DOHH2 (cell line): ENCODE measurements at regions not wholly inside any gene's neighbourhood (a gene's known extent, or its start where the extent isn't known, plus 50 kb on each side); places are given as distances from the start of the nearest gene placed in this dataset.

Experiments
- H3F3A ChIP-seq: fragments of 200-600 bp; sonication (generic), shearing (Covaris generic); 2 replicates; pipeline ENCODE4 v1.6.0; 2016; ENCODE audit warnings: antibody characterized with exemption, mild to moderate bottlenecking; ENCODE audit not compliant: control insufficient read depth, insufficient read depth
- H3K27ac ChIP-seq: fragments of 200-600 bp; sonication (generic); 2 replicates; pipeline ENCODE4 v1.5.1; 2014; ENCODE audit warnings: low read depth, mild to moderate bottlenecking, low read length, moderate library complexity
- H3K27me3 ChIP-seq: fragments of 200-600 bp; sonication (generic); 2 replicates; pipeline ENCODE4 v1.6.1; 2014; ENCODE audit warnings: mild to moderate bottlenecking, low read length, mixed read lengths; ENCODE audit not compliant: control insufficient read depth
- H3K36me3 ChIP-seq: fragments of 200-600 bp; sonication (generic); 2 replicates; pipeline ENCODE4 v1.6.1; 2014; ENCODE audit warnings: mild to moderate bottlenecking, low read length, moderate library complexity, mixed read lengths; ENCODE audit not compliant: control insufficient read depth
- H3K4me1 ChIP-seq: fragments of 200-600 bp; sonication (generic); 2 replicates; pipeline ENCODE4 v1.6.1; 2014; ENCODE audit warnings: mild to moderate bottlenecking, low read length, mixed read lengths; ENCODE audit not compliant: control insufficient read depth
- H3K4me2 ChIP-seq: fragments of 200-600 bp; sonication (generic); 2 replicates; pipeline ENCODE4 v1.6.0; 2014; ENCODE audit warnings: mild to moderate bottlenecking, low read length, moderate library complexity
- H3K4me3 ChIP-seq: fragments of 200-600 bp; sonication (generic); 2 replicates; pipeline ENCODE4 v1.5.1; 2014; ENCODE audit warnings: mild to moderate bottlenecking, low read length, mixed read lengths
- H3K79me2 ChIP-seq: fragments of 200-600 bp; sonication (generic); 2 replicates; pipeline ENCODE4 v1.6.1; 2014; ENCODE audit warnings: mild to moderate bottlenecking, low read length, mixed read lengths; ENCODE audit not compliant: control insufficient read depth
- H3K9me2 ChIP-seq: fragments of 200-600 bp; sonication (generic); replicated peaks from 2 replicates; pipeline ENCODE4 v1.6.1; 2014; ENCODE audit warnings: mild to moderate bottlenecking, low read length, mixed read lengths; ENCODE audit not compliant: control insufficient read depth
- H3K9me3 ChIP-seq: fragments of 200-600 bp; sonication (generic); 2 replicates; pipeline ENCODE4 v1.6.1; 2014; ENCODE audit warnings: antibody characterized with exemption, low read length, mixed read lengths; ENCODE audit not compliant: control insufficient read depth, insufficient read depth
- H4K20me1 ChIP-seq: fragments of 200-600 bp; sonication (generic); 2 replicates; pipeline ENCODE4 v1.6.0; 2014; ENCODE audit warnings: low read depth, mild to moderate bottlenecking, antibody characterized with exemption, low read length, moderate library complexity; ENCODE audit not compliant: control insufficient read depth, insufficient read depth
- EZH2phosphoT487 ChIP-seq: fragments of 200-600 bp; sonication (generic); IDR thresholded peaks from 2 replicates; pipeline ENCODE4 v1.6.1; 2017; ENCODE audit warnings: borderline replicate concordance, mild to moderate bottlenecking, antibody characterized with exemption, low read length, moderate library complexity, mixed read lengths
- TF ChIP-seq, protein P1 (sequence below): fragments of 200-600 bp; sonication (generic); IDR thresholded peaks from one replicate; pipeline ENCODE4 v1.5.1; 2014; ENCODE audit warnings: antibody characterized with exemption, mild to moderate bottlenecking, low read depth, low read length; ENCODE audit not compliant: poor library complexity, severe bottlenecking

DNA sequence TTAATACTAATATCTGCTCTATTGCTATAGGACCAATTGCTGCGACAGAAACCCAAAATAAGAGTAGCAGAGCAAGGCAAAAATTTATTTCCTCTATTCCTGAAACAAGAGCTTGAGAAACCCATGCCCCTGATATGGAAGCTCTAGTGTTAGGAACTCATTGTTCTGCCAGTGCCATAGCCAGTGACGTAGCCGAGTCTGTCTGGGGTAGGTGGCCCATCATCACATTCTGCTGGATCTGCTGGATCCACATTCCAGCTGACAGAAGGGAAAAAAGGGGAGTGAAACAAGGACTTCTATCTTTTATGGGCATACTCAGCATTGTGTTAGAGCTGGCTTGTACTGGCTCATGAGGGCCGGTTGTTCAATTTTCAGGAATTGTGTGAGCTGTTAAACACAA, 248.9 kb upstream of the MON1B start:
- H4K20me1 ChIP-seq = no peaks in the 10 kb centered on the region
- H3K79me2 ChIP-seq = no peaks in the 10 kb centered on the region
- H3K4me3 ChIP-seq = no peak overlapping the region
- TF ChIP-seq, protein P1, sequence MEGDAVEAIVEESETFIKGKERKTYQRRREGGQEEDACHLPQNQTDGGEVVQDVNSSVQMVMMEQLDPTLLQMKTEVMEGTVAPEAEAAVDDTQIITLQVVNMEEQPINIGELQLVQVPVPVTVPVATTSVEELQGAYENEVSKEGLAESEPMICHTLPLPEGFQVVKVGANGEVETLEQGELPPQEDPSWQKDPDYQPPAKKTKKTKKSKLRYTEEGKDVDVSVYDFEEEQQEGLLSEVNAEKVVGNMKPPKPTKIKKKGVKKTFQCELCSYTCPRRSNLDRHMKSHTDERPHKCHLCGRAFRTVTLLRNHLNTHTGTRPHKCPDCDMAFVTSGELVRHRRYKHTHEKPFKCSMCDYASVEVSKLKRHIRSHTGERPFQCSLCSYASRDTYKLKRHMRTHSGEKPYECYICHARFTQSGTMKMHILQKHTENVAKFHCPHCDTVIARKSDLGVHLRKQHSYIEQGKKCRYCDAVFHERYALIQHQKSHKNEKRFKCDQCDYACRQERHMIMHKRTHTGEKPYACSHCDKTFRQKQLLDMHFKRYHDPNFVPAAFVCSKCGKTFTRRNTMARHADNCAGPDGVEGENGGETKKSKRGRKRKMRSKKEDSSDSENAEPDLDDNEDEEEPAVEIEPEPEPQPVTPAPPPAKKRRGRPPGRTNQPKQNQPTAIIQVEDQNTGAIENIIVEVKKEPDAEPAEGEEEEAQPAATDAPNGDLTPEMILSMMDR = no peak
- TF ChIP-seq EZH2phosphoT487 = no peak
- no peaks in the 10 kb centered on the region for H3K9me2 ChIP-seq
- no peak overlapping the region for H3K4me2 ChIP-seq
- H3K36me3 ChIP-seq = no peaks in the 10 kb centered on the region
- H3K27me3 ChIP-seq = no peaks in the 10 kb centered on the region
- H3K9me3 ChIP-seq = no peaks in the 10 kb centered on the region
- no peak overlapping the region for H3K27ac ChIP-seq
- no peaks in the 10 kb centered on the region for H3F3A ChIP-seq
- H3K4me1 ChIP-seq = no peaks in the 10 kb centered on the region

DNA sequence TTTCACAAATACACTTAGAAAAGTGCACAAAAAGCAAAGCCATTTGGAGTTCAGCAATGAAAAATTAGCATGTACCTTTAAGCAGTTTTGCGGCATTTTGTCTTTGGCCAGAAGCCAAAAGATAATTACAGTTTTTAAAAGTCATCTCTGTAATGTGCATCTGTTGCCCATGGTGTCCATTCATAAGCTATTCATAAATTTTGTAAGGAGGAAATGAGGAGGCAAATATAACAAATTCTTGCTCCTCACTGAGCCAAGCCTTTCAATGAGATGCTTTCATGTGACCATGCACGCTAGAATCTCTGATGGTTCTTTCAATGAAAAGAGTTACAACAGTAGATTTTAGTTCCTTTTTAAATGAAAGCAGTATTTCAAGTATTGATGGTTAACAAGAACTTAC, 247.1 kb upstream of the MON1B start:
- Histone ChIP-seq H3K9me3 (no peaks in the 10 kb centered on the region), H4K20me1 (no peaks in the 10 kb centered on the region), H3K9me2 (no peaks in the 10 kb centered on the region), H3F3A (no peaks in the 10 kb centered on the region), H3K27me3 (no peaks in the 10 kb centered on the region), H3K4me2 (no peak overlapping the region), H3K36me3 (no peaks in the 10 kb centered on the region), H3K27ac (no peak overlapping the region), H3K4me1 (no peaks in the 10 kb centered on the region), H3K4me3 (no peak overlapping the region), H3K79me2 (no peaks in the 10 kb centered on the region)
- TF ChIP-seq EZH2phosphoT487 = no peak
- TF ChIP-seq, protein P1 = no peak

DNA sequence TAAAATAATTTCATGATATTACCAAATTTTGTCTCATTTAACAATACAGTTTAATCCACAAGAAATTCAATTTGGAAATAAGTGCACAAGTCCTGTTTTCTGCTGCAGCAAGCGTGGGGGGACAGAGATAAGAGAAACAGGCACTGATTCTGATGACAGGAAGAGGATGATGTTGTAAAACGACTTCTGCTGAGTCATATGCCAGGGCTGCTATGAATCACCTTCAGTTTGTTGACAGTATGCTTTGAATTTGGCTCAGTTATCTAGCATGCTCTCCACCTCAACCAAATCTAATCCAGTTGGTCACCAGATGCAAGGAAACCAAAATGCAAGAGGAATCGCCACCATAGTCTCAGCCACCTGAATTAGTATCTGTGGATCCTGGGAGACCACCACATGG, 244.1 kb upstream of the MON1B start:
- Histone ChIP-seq H3K36me3 (no peaks in the 10 kb centered on the region), H3K9me3 (peaks cover 15% of the 10 kb centered on the region; the same call in 1 of the 2 replicates), H3K4me2 (no peak overlapping the region), H3K27ac (no peak overlapping the region), H3F3A (no peaks in the 10 kb centered on the region), H3K79me2 (no peaks in the 10 kb centered on the region), H3K4me1 (peaks cover 13% of the 10 kb centered on the region), H3K4me3 (no peak overlapping the region), H4K20me1 (no peaks in the 10 kb centered on the region), H3K9me2 (no peaks in the 10 kb centered on the region), H3K27me3 (no peaks in the 10 kb centered on the region)
- no peak for TF ChIP-seq EZH2phosphoT487
- TF ChIP-seq, protein P1 = no peak

DNA sequence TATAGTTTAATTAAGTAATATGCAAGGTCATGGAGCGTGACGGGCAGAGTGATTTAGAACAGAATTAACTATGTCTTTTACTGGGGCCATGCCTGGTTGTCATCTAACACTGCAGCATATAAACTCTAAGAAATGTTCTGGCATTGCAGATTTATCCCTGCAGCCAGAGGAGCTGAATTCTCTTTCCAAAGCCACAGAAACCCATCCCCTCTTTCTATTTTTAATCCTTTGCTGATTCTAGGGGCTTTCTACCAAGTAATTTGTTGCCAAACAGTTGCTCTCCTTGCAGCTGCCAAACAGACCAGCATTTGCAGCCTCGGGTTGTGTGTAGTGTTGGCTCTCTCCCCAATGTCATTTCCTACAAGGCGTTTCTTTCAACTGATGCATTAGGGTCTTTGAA, 243.2 kb upstream of the MON1B start:
- no peaks in the 10 kb centered on the region for H3K9me2 ChIP-seq

More for the DNA sequence above, 243.2 kb upstream of the MON1B start:
- no peak overlapping the region for H3K27ac ChIP-seq
- peaks cover 15% of the 10 kb centered on the region; the same call in 1 of the 2 replicates for H3K9me3 ChIP-seq
- no peaks in the 10 kb centered on the region for H3F3A ChIP-seq
- H3K4me2 ChIP-seq = no peak overlapping the region
- no peaks in the 10 kb centered on the region for H3K27me3 ChIP-seq
- peaks cover 13% of the 10 kb centered on the region for H3K4me1 ChIP-seq
- no peaks in the 10 kb centered on the region for H3K36me3 ChIP-seq
- no peak for TF ChIP-seq EZH2phosphoT487
- TF ChIP-seq, protein P1 = no peak
- no peak overlapping the region for H3K4me3 ChIP-seq
- H4K20me1 ChIP-seq = no peaks in the 10 kb centered on the region
- H3K79me2 ChIP-seq = no peaks in the 10 kb centered on the region
